COLO668 (cell line): ENCODE measurements at regions not wholly inside any gene's neighbourhood (a gene's known extent, or its start where the extent isn't known, plus 50 kb on each side); places are given as distances from the start of the nearest gene placed in this dataset.

Experiments
- DNase-seq: peaks from one replicate; lab custom pipeline; 2025; ENCODE audit not compliant: unreplicated experiment; lab: John Stamatoyannopoulos, UW

- DNase-seq: no peak
Measured at GRCh38 chr15:75131269-75131643, 70.4 kb upstream of the C15orf39 start.

DNA sequence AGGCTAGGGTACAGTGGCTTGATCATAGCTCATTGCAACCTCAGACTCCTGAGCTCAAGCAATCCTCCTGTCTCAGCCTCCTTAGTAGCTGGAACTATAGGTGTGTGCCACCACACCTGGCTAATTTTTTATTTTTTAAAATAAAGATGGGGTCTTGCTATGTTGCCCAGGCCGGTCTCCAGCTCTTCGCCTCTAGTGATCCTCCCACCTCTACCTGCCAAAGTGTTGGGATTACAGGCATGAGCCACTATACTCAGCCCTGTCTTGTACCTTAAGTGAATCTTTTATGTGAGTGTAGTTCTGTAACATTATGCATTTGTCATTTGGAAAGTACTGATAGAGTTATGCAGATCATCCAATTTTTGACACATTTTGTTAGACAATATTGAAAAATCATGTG, 66.9 kb upstream of the C15orf39 start:
- no peak for DNase-seq

- DNase-seq: no peak
Measured at GRCh38 chr15:75136118-75136517, 65.6 kb upstream of the C15orf39 start.

- no peak for DNase-seq
Measured at GRCh38 chr15:75136758-75137157, 64.9 kb upstream of the C15orf39 start.

GRCh38 chr15:75138016-75138999, 63.4 kb upstream of the C15orf39 start:
- no peak for DNase-seq

DNA sequence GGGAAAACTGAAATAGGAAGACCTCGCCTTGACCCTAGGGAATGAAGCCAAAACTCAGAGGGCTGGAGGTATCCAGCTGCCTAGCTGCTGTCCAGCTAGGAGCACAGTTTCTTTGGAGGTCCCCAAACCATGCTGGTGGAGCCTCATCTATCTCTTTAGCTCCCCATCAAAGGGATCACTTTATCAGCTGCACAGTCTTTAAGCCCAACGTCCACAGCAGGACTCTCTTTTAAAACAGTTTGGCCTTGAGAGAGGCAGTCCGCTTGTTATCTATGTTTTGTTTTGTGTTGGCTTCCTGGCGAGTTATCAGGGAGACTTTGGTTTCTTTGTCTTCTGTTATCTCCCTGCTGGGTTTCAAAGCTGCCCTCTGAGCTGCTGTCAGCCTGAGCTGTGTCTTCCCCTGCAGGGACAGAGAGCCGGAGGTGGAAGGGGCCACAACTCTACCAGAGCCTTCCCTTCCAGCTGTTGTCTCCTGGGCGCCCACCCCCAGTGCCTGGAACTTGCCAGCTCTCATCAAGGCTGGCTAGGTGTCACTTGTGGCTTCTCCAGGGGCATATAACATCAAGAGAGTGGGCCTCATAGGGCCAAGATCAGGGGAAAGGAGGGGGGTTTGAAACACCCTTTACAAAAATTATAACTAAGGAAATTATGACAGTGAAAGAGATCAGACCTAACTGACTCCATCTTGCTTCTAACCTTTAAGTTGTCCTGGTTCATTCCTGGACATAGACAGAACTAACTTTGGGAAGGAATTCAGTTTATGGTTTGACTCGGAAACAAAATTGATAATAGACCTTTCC, 61.4 kb upstream of the C15orf39 start:
- DNase-seq: no peak

DNA sequence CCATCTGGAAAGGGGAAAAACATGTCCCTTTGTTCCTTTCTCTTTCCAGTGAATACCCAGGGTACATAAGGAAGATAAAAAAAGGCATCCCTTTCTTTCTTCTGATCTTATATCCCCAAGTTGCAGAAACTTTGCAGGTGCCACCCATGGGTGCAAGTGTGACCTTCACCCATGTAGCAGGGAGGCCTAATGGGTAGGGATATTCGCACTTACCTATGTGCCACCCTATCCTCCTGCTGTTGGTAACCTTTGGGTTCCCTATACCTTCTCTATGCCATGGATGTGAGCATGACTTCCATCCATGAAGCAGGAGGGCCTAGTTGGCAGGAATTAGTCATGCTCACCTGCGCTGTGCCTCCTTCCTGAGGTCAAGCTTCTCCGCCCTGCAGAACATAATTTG, 59.2 kb upstream of the C15orf39 start:
- DNase-seq: no peak

GRCh38 chr15:75143738-75144334, 57.8 kb upstream of the C15orf39 start:
- DNase-seq: no peak

GRCh38 chr15:75145027-75145841, 56.4 kb upstream of the C15orf39 start:
- no peak for DNase-seq

DNA sequence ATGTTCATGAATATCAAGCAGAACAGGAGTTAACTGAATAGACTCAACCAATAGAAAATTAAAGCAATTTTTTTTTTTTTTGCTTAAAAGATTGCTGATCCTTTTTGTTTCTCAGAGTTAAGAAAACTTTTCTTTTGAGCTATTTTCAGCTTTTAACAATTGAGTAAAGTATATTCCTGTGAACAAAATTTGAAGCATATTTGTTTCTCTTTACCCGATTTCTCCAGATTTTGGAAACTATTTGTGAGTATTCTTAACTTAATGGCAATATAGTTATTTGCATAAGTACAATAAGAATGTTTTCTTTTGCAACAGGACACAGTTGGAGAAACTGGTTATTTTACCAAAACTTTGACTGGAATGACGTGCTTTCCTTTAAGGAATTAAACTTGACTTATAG, 53.4 kb upstream of the C15orf39 start:
- no peak for DNase-seq

DNA sequence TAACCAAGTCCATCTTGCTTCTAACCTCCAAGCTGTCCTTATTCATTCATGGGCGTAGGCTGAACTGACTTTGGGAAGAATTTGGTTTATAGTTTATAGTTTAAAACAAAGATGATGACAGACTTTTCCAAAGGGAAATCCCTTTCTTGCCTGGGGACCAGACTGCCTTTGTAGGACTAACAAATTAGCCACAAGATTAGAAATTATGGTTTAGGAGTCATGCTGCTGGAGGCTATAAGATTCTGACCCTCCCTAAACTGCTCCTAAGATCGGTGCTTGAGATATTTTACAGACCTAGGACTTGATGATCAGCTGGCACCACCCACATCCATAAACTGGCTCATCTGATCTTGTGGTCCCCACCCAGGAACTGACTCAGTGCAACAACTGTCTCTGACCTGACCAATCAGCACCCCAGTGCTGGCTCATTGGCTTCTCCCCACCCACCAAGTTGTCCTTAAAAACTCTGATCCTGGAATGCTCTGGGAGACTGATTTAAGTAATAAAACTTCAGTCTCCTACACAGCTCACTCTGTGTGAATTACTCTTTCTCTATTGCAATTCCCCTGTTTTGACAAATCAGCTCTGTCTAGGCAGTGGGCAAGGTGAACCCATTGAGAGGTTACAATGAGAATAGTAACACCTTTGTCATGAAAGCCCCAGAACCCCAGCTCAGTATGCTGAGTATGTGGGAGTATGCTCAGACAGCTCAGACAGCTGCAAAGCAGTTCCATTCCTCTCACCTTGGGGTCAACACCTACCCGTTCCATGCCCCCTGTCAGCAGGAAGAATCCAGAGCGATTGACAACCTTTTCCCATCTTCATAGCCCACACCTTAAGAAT, 51.6 kb upstream of the C15orf39 start:
- DNase-seq: no peak

- no peak for DNase-seq
Measured at GRCh38 chr15:75151214-75152128, 50.2 kb upstream of the C15orf39 start.
